ENCODE measurements at regions not wholly inside any gene's neighbourhood (a gene's known extent, or its start where the extent isn't known, plus 50 kb on each side); places are given as distances from the start of the nearest gene placed in this dataset.

GRCh38 chr13:75915066-75915465 lies 278.9 kb downstream of the LMO7 start:
- no peak for DNase-seq

- DNase-seq = no peak
Measured at GRCh38 chr13:75913925-75914324, 277.8 kb downstream of the LMO7 start.

GRCh38 chr13:75910591-75910990 lies 274.5 kb downstream of the LMO7 start:
- peak; percentile 60 for DNase-seq
